GM12892 (cell line): ENCODE measurements at regions not wholly inside any gene's neighbourhood (a gene's known extent, or its start where the extent isn't known, plus 50 kb on each side); places are given as distances from the start of the nearest gene placed in this dataset.

ENCODE experiments used
- DNase-seq: peaks from one replicate; pipeline ENCODE4 v3.0.0; 2011; ENCODE audit not compliant: insufficient read length
- FAIRE-seq: peaks from 2 replicates; lab custom pipeline; 2011; peaks lifted over from hg19 to GRCh38; lab: Jason Lieb, UNC
- POLR2A ChIP-seq: IDR thresholded peaks from 2 replicates; pipeline ENCODE4 v1.6.1; 2011; ENCODE audit warnings: low read depth, low read length, control low read depth
- POLR2AphosphoS5 ChIP-seq: IDR thresholded peaks from 2 replicates; pipeline ENCODE4 v1.6.1; 2011; ENCODE audit warnings: low read depth, low read length, control low read depth
- TAF1 ChIP-seq: IDR thresholded peaks from 2 replicates; pipeline ENCODE4 v1.6.1; 2011; ENCODE audit warnings: low read depth, mild to moderate bottlenecking, control low read depth, low read length, borderline replicate concordance

DNA sequence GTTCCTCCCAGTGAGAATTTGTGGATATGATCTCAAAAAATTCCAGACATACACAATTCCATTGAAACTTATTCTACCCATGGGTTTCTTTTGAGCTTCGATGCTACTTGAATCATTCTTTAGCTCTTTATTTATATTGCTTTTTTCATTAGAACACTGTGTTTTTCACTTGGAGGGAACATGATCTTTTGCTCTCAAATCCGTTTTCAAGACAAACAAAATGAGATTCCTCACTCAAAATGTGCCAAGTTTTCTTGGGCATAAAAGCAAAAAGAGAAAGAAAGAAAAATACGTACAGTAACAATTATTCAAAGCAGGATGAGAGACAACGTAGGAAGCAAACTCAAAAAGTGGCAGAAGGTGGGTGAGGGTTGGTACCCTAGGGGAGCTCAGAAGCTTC lies 118.8 kb upstream of the PDZRN3 start:
- FAIRE-seq (no peak), DNase-seq (no peak)
- TF ChIP-seq TAF1 (no peak), POLR2A (no peak), POLR2AphosphoS5 (no peak)

DNA sequence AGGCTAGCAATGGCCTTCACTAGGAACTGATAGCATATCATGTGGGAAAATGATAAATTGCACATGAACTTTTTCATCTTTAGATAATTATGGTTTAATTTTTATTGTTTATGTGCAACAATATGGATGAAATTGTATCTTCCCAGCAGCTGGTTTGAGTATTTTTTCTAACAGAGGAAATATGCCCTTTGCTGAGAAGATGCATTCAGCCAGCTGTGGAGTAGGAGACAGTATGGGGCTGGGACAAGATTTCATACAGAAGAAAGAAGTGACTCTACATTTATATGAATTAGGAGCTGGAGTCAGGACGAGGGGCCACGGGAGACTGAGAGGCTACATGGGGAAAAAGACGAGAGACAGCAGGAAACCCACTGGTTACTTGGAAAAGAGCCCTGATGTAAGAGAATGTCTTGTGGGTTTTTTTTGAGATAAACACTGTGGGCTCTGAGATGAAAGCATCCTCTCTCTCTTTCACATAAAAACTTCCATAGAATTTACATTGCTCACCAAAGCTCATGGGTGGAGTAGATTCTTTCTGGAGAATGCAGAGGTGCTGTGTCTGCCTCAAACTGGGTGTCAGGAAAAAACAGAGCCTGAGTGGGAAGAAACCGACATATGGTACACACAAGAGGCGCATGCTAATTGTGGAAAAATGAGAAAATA lies 115.2 kb upstream of the PDZRN3 start:
- FAIRE-seq (no peak), DNase-seq (no peak)
- TF ChIP-seq POLR2A (no peak), TAF1 (no peak), POLR2AphosphoS5 (no peak)

DNA sequence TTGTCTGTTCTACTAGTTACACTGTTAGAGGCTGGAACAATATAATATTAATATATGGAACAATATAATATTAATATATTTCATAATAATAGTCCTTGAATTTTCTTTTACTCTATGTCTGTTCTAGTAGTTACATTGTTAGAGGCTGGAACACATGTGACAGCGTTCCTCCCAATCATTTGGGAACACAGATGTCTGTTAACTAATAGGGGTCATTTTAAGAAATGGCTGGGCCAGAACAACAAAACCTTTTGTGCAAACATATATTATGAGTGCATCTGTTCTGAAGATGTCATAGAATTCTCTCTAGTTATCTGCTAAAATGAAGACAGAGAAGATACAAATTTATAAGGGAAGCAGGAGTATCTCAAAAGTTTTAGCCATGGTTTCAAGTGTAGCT lies 114.0 kb upstream of the PDZRN3 start:
- FAIRE-seq, result no peak
- DNase-seq, result no peak
- TF ChIP-seq POLR2AphosphoS5, result no peak
- TF ChIP-seq POLR2A, result no peak
- TF ChIP-seq TAF1, result no peak

DNA sequence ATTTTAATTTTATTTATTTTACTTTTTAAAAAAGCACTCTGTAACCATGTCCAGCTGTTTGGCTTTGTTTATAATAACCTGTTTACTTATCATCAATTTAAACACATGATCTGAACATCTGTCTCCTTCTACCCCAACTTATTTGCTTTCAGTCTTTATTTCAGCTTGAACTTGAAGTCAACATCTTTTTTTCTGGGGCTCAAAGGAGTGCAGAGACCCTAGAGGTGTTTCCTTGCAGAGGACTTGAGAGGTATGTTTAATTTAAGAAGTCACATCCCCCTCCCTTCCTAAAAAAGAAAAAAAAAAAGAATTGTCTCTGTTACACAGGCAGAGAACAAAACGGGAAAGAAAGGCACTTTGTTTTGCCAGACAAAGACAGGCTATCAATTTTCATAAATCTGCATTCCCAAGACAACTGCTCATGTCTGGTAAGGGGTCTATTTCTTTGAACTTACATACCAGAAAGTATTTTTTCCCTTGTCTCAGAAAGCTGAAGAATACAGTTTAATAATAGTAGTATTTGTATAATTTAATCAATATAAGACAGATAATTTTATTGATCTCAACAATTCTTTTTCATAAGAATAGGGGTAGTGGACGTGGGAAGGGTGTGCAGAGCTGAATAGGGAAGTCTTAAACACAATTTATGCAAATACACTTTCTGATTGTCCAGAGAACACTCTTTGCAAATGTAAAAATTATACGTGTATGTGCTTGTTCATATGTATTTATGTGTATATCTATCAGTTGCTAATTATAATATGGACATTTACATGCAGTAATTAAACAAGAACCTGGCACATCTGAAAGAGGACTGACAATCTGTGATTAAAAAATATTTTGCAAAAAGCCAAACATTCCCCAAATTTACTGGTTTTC lies 109.7 kb upstream of the PDZRN3 start:
- DNase-seq (no peak), FAIRE-seq (no peak)
- no peak for TF ChIP-seq TAF1
- no peak for TF ChIP-seq POLR2A
- no peak for TF ChIP-seq POLR2AphosphoS5

DNA sequence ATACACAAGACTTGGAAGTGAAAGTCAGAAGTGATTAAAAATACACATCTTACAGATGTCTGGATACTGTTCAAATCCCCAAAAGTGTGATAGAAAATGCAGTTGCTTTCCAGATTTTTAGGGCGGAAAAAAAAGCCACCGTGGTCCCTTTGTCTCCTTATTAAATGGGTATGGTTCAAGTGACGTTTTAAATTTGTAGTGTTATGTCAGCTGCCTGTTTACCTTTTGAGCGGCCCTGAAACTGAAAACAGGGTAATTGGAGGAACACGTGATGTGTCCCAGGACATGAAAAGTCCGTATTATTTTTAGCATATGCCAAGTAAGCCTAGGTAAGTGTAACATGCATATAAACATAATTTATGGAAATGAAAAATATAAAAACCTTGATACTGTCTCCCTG lies 109.0 kb upstream of the PDZRN3 start:
- no peak for DNase-seq
- FAIRE-seq, result no peak
- TF ChIP-seq POLR2AphosphoS5 (no peak), POLR2A (no peak), TAF1 (no peak)

DNA sequence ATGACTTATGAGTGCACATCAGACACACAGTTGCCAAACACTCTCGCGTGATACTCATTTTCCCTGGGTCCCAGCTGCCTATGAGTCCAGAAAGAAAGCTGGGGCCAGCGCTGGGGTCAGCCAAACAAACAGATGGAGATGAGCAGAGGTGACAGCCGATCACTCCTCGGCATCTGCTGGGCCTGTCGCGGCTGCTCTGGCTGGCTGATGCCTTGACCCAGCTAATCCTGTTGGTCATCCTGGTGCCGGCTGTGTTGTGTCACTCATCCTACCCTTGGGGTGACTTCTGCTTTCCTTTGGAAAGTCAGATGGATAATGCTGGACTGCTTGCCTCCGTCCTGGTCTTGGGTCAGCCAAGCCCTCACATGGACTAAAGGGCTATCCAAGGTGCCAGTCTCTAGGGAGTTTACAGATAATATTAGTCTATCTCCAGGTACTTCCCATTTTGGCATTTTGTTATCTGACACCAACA lies 105.3 kb upstream of the PDZRN3 start:
- no peak for TF ChIP-seq TAF1
- TF ChIP-seq POLR2A, result no peak
- TF ChIP-seq POLR2AphosphoS5, result no peak
- no peak for FAIRE-seq
- no peak for DNase-seq

DNA sequence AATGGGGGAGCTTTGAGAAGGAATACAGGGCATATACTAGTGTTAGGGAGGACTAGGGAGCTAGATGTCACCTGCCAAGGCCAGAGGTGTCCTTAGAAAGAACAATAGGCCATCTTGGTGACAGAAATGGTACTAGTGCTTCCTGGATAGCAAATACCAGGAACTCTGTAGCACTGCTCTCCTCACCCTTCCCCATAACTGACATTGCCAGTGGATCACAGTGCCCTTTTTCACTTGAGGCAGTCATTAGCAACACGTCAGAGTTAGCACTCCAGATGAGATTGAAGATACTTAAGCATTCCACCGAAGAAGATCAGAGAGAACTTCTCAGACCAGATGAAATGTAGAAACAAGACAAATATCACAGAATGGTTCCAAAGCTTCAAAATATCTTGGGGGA lies 103.1 kb upstream of the PDZRN3 start:
- FAIRE-seq (no peak), DNase-seq (no peak)
- TF ChIP-seq POLR2A (no peak), POLR2AphosphoS5 (no peak), TAF1 (no peak)

DNA sequence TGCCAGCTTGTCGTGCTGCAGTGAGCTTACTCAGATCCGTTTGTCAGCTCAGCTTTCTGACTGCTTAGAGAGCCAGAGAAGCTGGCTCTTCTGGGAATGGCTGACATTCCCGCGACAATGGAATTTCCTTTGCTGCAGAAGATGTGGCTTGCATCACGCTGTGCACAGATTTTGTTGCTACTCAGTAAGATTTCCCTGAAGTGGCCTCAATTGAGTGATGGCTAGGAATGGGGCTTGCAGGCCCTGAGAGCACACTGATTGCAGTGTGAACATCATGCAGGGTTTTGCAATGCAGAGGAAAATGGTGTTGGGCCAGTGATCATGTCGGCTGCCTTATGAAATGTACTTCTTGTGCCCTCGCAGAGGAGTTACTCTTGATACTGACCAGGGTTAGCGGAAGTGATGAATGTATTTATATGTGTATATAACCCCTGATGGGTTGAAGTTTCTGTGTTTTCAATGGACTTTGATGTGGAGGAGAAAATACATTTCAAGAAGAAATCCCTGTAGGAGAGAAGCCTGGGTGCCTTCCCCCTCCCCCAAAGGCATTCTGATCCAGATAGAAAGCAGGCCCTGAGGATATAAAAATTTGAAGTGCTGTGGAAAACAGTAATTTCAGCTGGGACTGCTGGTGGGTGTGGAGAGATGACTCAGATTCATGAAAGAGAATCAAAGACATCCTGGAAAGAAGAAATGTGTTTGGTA lies 102.5 kb upstream of the PDZRN3 start:
- TF ChIP-seq POLR2A (no peak), POLR2AphosphoS5 (no peak), TAF1 (no peak)
- FAIRE-seq (no peak), DNase-seq (no peak)

DNA sequence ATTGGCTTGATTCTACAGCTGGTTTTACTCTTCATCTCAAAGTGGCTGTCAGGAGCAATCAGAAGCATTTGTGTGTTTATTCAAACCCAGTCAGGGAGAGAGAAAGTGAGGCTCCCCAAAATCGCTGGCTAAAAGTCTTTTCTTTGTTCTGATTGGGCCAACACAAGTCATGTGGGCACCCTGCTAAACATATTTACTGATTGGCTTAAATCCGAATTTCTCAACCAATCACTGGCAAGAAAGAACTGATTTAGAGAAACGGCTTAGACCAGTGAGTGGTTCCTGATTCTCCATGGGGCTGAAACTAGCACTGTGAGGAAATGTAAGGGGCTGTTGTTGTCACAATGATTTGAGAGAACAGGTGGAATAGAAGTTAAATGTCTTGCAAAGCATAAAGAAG lies 98.9 kb upstream of the PDZRN3 start:
- FAIRE-seq (no peak), DNase-seq (no peak)
- TF ChIP-seq TAF1 (no peak), POLR2A (no peak)

DNA sequence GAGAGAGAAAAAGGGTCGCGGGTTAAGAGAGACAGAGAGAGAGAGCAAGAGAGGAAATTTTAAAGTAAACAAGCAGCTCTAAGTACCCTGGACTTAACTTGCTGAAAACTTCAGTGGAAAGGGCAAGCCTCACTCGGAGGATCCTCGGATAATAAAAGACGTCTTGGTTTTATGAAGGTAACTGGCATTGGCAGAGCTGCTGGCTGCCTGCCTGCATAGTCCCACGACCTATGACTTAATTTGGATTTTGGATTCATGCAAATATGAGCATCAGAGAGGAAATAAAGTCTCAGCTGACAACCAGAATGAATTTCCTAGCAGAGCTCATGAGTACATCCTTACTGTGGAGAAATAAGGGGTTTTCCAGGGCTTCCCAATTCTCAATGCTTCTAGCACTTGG lies 95.1 kb upstream of the PDZRN3 start:
- no peak for DNase-seq
- FAIRE-seq, result no peak
- TF ChIP-seq POLR2A, result no peak
- no peak for TF ChIP-seq TAF1
- no peak for TF ChIP-seq POLR2AphosphoS5

DNA sequence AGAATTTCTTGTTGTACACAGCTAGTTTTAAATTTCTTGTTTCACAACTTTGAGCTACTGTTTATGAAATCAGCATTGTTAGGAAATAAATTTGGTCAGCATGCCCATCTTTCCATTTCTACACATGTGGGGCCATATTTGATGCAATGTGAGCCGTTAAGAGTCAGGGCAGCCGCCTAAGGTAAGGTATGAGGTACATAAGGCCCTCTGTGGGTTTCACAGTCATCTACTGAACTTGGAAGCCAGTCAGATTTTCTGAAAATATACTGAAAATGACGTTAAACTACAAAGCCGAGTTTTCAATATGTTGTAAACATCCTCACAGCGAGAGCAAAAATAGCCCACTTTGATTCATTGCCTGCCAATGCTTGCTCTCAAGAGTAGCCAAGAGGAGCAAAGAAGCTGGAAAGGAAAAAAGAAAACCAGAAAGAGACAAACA lies 94.7 kb upstream of the PDZRN3 start:
- DNase-seq (no peak), FAIRE-seq (no peak)
- TF ChIP-seq TAF1, result no peak
- TF ChIP-seq POLR2A, result no peak
- no peak for TF ChIP-seq POLR2AphosphoS5
